Esophagus squamous epithelium (tissue), 5 donors: ENCODE measurements at regions not wholly inside any gene's neighbourhood (a gene's known extent, or its start where the extent isn't known, plus 50 kb on each side); places are given as distances from the start of the nearest gene placed in this dataset.

ENCODE experiments used
- DNase-seq: peaks from one replicate; lab custom pipeline; 2025; lab: John Stamatoyannopoulos, UW
- H3K27ac ChIP-seq, 4 donors: fragments of 200-600 bp; sonication (generic); one replicate each; pipeline ENCODE4 v1.5.1; 2016 to 2019; ENCODE audit warnings: mild to moderate bottlenecking in 1 of 4
- H3K27me3 ChIP-seq, 4 donors: fragments of 200-600 bp; sonication (generic); 1 replicate in 3 of 4; 2 replicates in 1 of 4; pipeline versions ENCODE4 v1.5.1 to v1.6.0; 2017 to 2021; ENCODE audit warnings: antibody characterized with exemption in 1 of 4
- H3K36me3 ChIP-seq, 3 donors: fragments of 200-600 bp; sonication (generic); one replicate each; pipeline ENCODE4 v1.5.1; 2016 to 2019
- H3K4me1 ChIP-seq, 3 donors: fragments of 200-600 bp; sonication (generic); one replicate each; pipeline ENCODE4 v1.5.1; 2017 to 2019
- H3K4me3 ChIP-seq, 4 donors: fragments of 200-600 bp; sonication (generic); 1 replicate in 3 of 4; 2 replicates in 1 of 4; pipeline ENCODE4 v1.5.1; 2016 to 2019; ENCODE audit warnings: mild to moderate bottlenecking in 2 of 4, moderate library complexity in 1 of 4
- H3K9me3 ChIP-seq, 3 donors: fragments of 200-600 bp; sonication (generic); one replicate each; pipeline ENCODE4 v1.5.1; 2016 to 2019
- CTCF ChIP-seq, 6 experiments: fragments of 450-650 bp in 4 of 6; fragments of 200-600 bp in 2 of 6; sonication (generic) in 2 of 6; IDR thresholded peaks; one replicate each; pipeline ENCODE4 v1.5.1; 2016 to 2019; ENCODE audit warnings: antibody characterized with exemption in 6 of 6, mild to moderate bottlenecking in 4 of 6, moderate library complexity in 4 of 6
- POLR2A ChIP-seq, 4 donors: fragments of 450-650 bp; IDR thresholded peaks; one replicate each; pipeline ENCODE4 v1.6.1; 2017; ENCODE audit warnings: antibody characterized with exemption in 4 of 4, mild to moderate bottlenecking in 4 of 4, moderate library complexity in 3 of 4
- WGBS, 2 donors: methylation state at CpG; one replicate each; pipeline ENCODE4 v1.1.5; 2018; 5-methylcytosine and 5-hydroxymethylcytosine counted together
- intact Hi-C: fragments of 100-400 bp; cut with DNase I; formaldehyde crosslinking; loops from one replicate; pipeline ENCODE4 v1.15.0; 2022
- donor health status: DM: yes; HTN: yes; CAD: no.

- DNase-seq, result no peak
- no peak overlapping the region for H3K27ac ChIP-seq
- H3K4me1 ChIP-seq, result no peaks in the 10 kb centered on the region
- no peaks in the 10 kb centered on the region for H3K36me3 ChIP-seq
- 45 to 73% methylated on average over 2 of the region's 2 CpGs for WGBS, 2 donors
- intact Hi-C loops, result no loop called here
- no peak overlapping the region for H3K4me3 ChIP-seq
- no peaks in the 10 kb centered on the region for H3K9me3 ChIP-seq
- TF ChIP-seq CTCF (IDR thresholded peaks at IDR 0.05) (no peak), POLR2A (IDR thresholded peaks at IDR 0.05) (no peak)
- peaks cover 0 to 11% (median 0%) of the 10 kb centered on the region in 4 donors for H3K27me3 ChIP-seq
Observed at GRCh38 chr1:30465096-30465495, 258.3 kb downstream of the MATN1 start.

GRCh38 chr1:30464187-30464617 lies 259.2 kb downstream of the MATN1 start:
- no peak for TF ChIP-seq CTCF (IDR thresholded peaks at IDR 0.05)
- no peak for TF ChIP-seq POLR2A (IDR thresholded peaks at IDR 0.05)
- Histone ChIP-seq H3K27me3 (peaks cover 0 to 20% (median 0%) of the 10 kb centered on the region in 4 donors), H3K36me3 (no peaks in the 10 kb centered on the region), H3K4me3 (no peak overlapping the region), H3K4me1 (no peaks in the 10 kb centered on the region), H3K9me3 (no peaks in the 10 kb centered on the region), H3K27ac (no peak overlapping the region)
- 92 to 97% methylated on average over 1 of the region's 1 CpG for WGBS, 2 donors
- intact Hi-C loops, result no loop called here
- no peak for DNase-seq

GRCh38 chr1:30462826-30463425 lies 260.5 kb downstream of the MATN1 start:
- Histone ChIP-seq H3K4me3 (no peak overlapping the region), H3K36me3 (no peaks in the 10 kb centered on the region), H3K9me3 (no peaks in the 10 kb centered on the region), H3K27ac (no peak overlapping the region), H3K4me1 (no peaks in the 10 kb centered on the region), H3K27me3 (peaks cover 0 to 20% (median 0%) of the 10 kb centered on the region in 4 donors)
- 56 to 61% methylated on average over 4 to 5 of the region's 10 CpGs for WGBS, 2 donors
- intact Hi-C loops, result no loop called here
- TF ChIP-seq CTCF (IDR thresholded peaks at IDR 0.05) (no peak), POLR2A (IDR thresholded peaks at IDR 0.05) (no peak)
- no peak for DNase-seq

GRCh38 chr1:30462166-30462565 lies 261.2 kb downstream of the MATN1 start:
- WGBS, 2 donors, result 68 to 77% methylated on average over 3 to 4 of the region's 4 CpGs
- H3K36me3 ChIP-seq, result no peaks in the 10 kb centered on the region
- no peak overlapping the region for H3K4me3 ChIP-seq
- no peaks in the 10 kb centered on the region for H3K9me3 ChIP-seq
- no peaks in the 10 kb centered on the region for H3K4me1 ChIP-seq
- intact Hi-C loops, result no loop called here
- H3K27ac ChIP-seq, result no peak overlapping the region
- peaks cover 0 to 20% (median 0%) of the 10 kb centered on the region in 4 donors for H3K27me3 ChIP-seq
- DNase-seq, result no peak
- TF ChIP-seq CTCF (IDR thresholded peaks at IDR 0.05), result no peak
- no peak for TF ChIP-seq POLR2A (IDR thresholded peaks at IDR 0.05)

GRCh38 chr1:30461640-30462039 lies 261.7 kb downstream of the MATN1 start:
- TF ChIP-seq POLR2A (IDR thresholded peaks at IDR 0.05), result no peak
- no peak for TF ChIP-seq CTCF (IDR thresholded peaks at IDR 0.05)
- intact Hi-C loops, result no loop called here
- Histone ChIP-seq H3K4me3 (no peak overlapping the region), H3K27me3 (peaks cover 0 to 20% (median 0%) of the 10 kb centered on the region in 4 donors), H3K9me3 (no peaks in the 10 kb centered on the region), H3K27ac (no peak overlapping the region), H3K4me1 (no peaks in the 10 kb centered on the region), H3K36me3 (no peaks in the 10 kb centered on the region)
- no peak for DNase-seq
